Osteoblast (primary cell): ENCODE measurements at regions not wholly inside any gene's neighbourhood (a gene's known extent, or its start where the extent isn't known, plus 50 kb on each side); places are given as distances from the start of the nearest gene placed in this dataset.
A peak's percentile ranks its signal among the peaks of the same experiment; 100 is the strongest.

ENCODE experiments used
- DNase-seq: peaks from one replicate; pipeline ENCODE4 v3.0.0; 2011; ENCODE audit warnings: low spot score, mixed read lengths; ENCODE audit not compliant: insufficient read length; ENCODE audit errors: missing footprints
- H2AFZ ChIP-seq: 2 replicates; pipeline ENCODE4 v1.6.0; 2011; ENCODE audit warnings: mild to moderate bottlenecking, low read length
- H3K27ac ChIP-seq: 2 replicates; pipeline ENCODE4 v1.5.1; 2011; ENCODE audit warnings: mild to moderate bottlenecking, low read depth, low read length, moderate library complexity
- H3K27me3 ChIP-seq: 2 replicates; pipeline ENCODE4 v1.6.0; 2012; ENCODE audit warnings: mild to moderate bottlenecking, control low read depth, inconsistent platforms, low read length, moderate library complexity; ENCODE audit not compliant: insufficient read depth
- H3K36me3 ChIP-seq: 2 replicates; pipeline ENCODE4 v1.5.1; 2011; ENCODE audit warnings: mild to moderate bottlenecking, low read length, control low read depth, moderate library complexity; ENCODE audit not compliant: insufficient read depth
- H3K4me1 ChIP-seq: 2 replicates; pipeline ENCODE4 v1.5.1; 2011; ENCODE audit warnings: mild to moderate bottlenecking, low read length, control low read depth, moderate library complexity; ENCODE audit not compliant: insufficient read depth
- H3K4me2 ChIP-seq: 2 replicates; pipeline ENCODE4 v1.6.0; 2011; ENCODE audit warnings: mild to moderate bottlenecking, low read length; ENCODE audit not compliant: insufficient read depth
- H3K4me3 ChIP-seq: fragments of 200-600 bp; sonication (generic); 3 replicates; pipeline ENCODE4 v1.5.1; 2012; ENCODE audit warnings: mild to moderate bottlenecking, low read length, inconsistent platforms; ENCODE audit not compliant: insufficient read depth
- H3K79me2 ChIP-seq: 2 replicates; pipeline ENCODE4 v1.6.0; 2012; ENCODE audit warnings: mild to moderate bottlenecking, low read length, control low read depth, inconsistent platforms; ENCODE audit not compliant: insufficient read depth
- H3K9me3 ChIP-seq: 2 replicates; pipeline ENCODE4 v1.5.1; 2011; ENCODE audit warnings: low read depth, low read length, control low read depth
- H4K20me1 ChIP-seq: 2 replicates; pipeline ENCODE4 v1.6.0; 2012; ENCODE audit warnings: mild to moderate bottlenecking, low read length, control low read depth; ENCODE audit not compliant: insufficient read depth
- TF ChIP-seq, protein P1 (sequence below): IDR thresholded peaks from 2 replicates; pipeline ENCODE4 v1.5.1; 2011; ENCODE audit warnings: mild to moderate bottlenecking, low read depth, low read length, moderate library complexity; ENCODE audit errors: extremely low read depth

DNA sequence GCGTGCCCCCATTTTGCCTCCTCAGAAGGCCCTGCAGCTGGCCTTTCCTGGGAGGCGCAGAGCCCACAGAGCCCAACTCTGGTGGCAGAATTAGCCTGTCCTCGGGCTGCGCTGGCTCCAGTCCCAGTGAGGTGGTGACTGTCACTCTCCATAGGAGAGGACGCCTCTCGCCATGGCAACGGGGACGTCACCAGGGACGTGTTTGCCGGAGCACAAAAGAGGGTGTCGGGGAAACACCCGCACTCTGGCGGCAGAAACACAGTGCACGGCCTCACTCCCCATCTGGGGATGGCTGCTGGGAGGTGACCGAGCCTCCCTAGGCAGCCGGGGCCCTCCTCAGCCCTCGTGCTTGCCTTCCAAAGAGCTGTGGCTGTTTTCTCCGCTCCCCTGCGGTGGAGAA lies 50.2 kb upstream of the NCOR2 start:
- Histone ChIP-seq H3K4me1 (peaks cover 12% of the 10 kb centered on the region), H4K20me1 (no peaks in the 10 kb centered on the region), H3K9me3 (no peaks in the 10 kb centered on the region), H3K36me3 (no peaks in the 10 kb centered on the region), H2AFZ (no peak overlapping the region), H3K4me3 (no peak overlapping the region), H3K27ac (no peak overlapping the region), H3K4me2 (no peak overlapping the region), H3K79me2 (no peaks in the 10 kb centered on the region), H3K27me3 (peaks cover 3% of the 10 kb centered on the region)
- TF ChIP-seq, protein P1, sequence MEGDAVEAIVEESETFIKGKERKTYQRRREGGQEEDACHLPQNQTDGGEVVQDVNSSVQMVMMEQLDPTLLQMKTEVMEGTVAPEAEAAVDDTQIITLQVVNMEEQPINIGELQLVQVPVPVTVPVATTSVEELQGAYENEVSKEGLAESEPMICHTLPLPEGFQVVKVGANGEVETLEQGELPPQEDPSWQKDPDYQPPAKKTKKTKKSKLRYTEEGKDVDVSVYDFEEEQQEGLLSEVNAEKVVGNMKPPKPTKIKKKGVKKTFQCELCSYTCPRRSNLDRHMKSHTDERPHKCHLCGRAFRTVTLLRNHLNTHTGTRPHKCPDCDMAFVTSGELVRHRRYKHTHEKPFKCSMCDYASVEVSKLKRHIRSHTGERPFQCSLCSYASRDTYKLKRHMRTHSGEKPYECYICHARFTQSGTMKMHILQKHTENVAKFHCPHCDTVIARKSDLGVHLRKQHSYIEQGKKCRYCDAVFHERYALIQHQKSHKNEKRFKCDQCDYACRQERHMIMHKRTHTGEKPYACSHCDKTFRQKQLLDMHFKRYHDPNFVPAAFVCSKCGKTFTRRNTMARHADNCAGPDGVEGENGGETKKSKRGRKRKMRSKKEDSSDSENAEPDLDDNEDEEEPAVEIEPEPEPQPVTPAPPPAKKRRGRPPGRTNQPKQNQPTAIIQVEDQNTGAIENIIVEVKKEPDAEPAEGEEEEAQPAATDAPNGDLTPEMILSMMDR, result no peak
- peak; percentile 77 for DNase-seq
